ENCODE measurements at regions not wholly inside any gene's neighbourhood (a gene's known extent, or its start where the extent isn't known, plus 50 kb on each side); places are given as distances from the start of the nearest gene placed in this dataset.

GRCh38 chr7:17121671-17122070 lies 176.8 kb upstream of the AHR start:
- CTCF ChIA-PET, result no interaction called here
- POLR2A ChIA-PET, result no interaction called here
- DNase-seq (ENCODE audit: extremely low spot score), result no peak
- TF ChIP-seq FOXK2 (IDR thresholded peaks at IDR 0.05), result no peak
- TF ChIP-seq ZNF384 (IDR thresholded peaks at IDR 0.05), result no peak
- TF ChIP-seq HDGF (IDR thresholded peaks at IDR 0.05; ENCODE audit: borderline replicate concordance), result no peak
- no peak for TF ChIP-seq LEF1 (IDR thresholded peaks at IDR 0.05; ENCODE audit: borderline replicate concordance)
- TF ChIP-seq PKNOX1 (IDR thresholded peaks at IDR 0.05), result no peak
- no peak for TF ChIP-seq CTBP1 (IDR thresholded peaks at IDR 0.05; ENCODE audit: borderline replicate concordance)
- no peak for TF ChIP-seq FOXA1 (IDR thresholded peaks at IDR 0.05)
- TF ChIP-seq SP1 (IDR thresholded peaks at IDR 0.05), result no peak
- TF ChIP-seq FOXM1 (IDR thresholded peaks at IDR 0.05; ENCODE audit: borderline replicate concordance), result no peak
- no peak for TF ChIP-seq SUZ12 (IDR thresholded peaks at IDR 0.05)
- TF ChIP-seq L3MBTL2 (conservative IDR thresholded peaks at IDR 0.05), result no peak
- TF ChIP-seq NFRKB (IDR thresholded peaks at IDR 0.05), result no peak
- no peak for TF ChIP-seq ARNT (IDR thresholded peaks at IDR 0.05)

- ChIA-PET POLR2A (no interaction called here), CTCF (no interaction called here)
These were observed 175.4 kb upstream of the AHR start for GRCh38 chr7:17123020-17123419.

GRCh38 chr7:17126413-17127268 lies 171.8 kb upstream of the AHR start:
- POLR2A ChIA-PET, result no interaction called here
- no peak for TF ChIP-seq SP1 (IDR thresholded peaks at IDR 0.05)
- TF ChIP-seq FOXM1 (IDR thresholded peaks at IDR 0.05; ENCODE audit: borderline replicate concordance), result no peak
- TF ChIP-seq ARNT (IDR thresholded peaks at IDR 0.05), result no peak
- TF ChIP-seq NFRKB (IDR thresholded peaks at IDR 0.05), result no peak
- TF ChIP-seq HDGF (IDR thresholded peaks at IDR 0.05; ENCODE audit: borderline replicate concordance), result no peak
- no peak for TF ChIP-seq L3MBTL2 (conservative IDR thresholded peaks at IDR 0.05)
- no peak for TF ChIP-seq FOXA1 (IDR thresholded peaks at IDR 0.05)

More at GRCh38 chr7:17123020-17123419, 175.4 kb upstream of the AHR start:
- DNase-seq (ENCODE audit: extremely low spot score), result no peak
- no peak for TF ChIP-seq FOXM1 (IDR thresholded peaks at IDR 0.05; ENCODE audit: borderline replicate concordance)
- no peak for TF ChIP-seq LEF1 (IDR thresholded peaks at IDR 0.05; ENCODE audit: borderline replicate concordance)

DNA sequence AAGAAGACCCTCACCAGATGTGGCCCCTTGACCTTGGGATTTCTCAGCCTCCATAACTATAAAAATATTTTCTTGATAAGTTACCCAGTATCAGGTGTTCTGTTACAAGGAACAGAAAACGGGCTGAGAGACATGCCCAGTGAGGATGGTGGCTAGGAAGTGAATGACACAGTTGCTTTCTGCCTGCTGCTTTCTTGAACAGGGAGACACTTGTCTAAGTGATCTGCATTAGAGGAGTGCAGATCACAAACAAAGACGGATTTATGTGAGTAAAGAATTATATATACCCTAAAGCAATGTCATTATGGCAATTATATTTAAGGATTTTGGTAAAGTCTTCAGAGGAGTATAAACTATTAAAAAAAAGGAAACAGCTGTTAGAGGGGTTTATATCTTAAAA lies 169.2 kb upstream of the AHR start:
- CTCF ChIA-PET, result no interaction called here
- TF ChIP-seq TARDBP (IDR thresholded peaks at IDR 0.05) (no peak), ARNT (IDR thresholded peaks at IDR 0.05) (no peak), HDGF (IDR thresholded peaks at IDR 0.05; ENCODE audit: borderline replicate concordance) (no peak), FOXA1 (IDR thresholded peaks at IDR 0.05) (no peak), BHLHE40 (IDR thresholded peaks at IDR 0.05; ENCODE audit: borderline replicate concordance) (no peak), LEF1 (IDR thresholded peaks at IDR 0.05; ENCODE audit: borderline replicate concordance) (no peak), NFRKB (IDR thresholded peaks at IDR 0.05) (no peak), FOXK2 (IDR thresholded peaks at IDR 0.05) (no peak), CTBP1 (IDR thresholded peaks at IDR 0.05; ENCODE audit: borderline replicate concordance) (no peak), SUZ12 (IDR thresholded peaks at IDR 0.05) (no peak)
- no peak for DNase-seq (ENCODE audit: extremely low spot score)
- POLR2A ChIA-PET, result no interaction called here

More at GRCh38 chr7:17126413-17127268, 171.8 kb upstream of the AHR start:
- CTCF ChIA-PET, result no interaction called here
- DNase-seq (ENCODE audit: extremely low spot score), result no peak

GRCh38 chr7:17130281-17131059 lies 168.0 kb upstream of the AHR start:
- TF ChIP-seq PKNOX1 (IDR thresholded peaks at IDR 0.05) (peak; percentile 35; the same call in 1 of the 2 replicates), CTBP1 (IDR thresholded peaks at IDR 0.05; ENCODE audit: borderline replicate concordance) (0 out of 2 replicates have a peak, but pooled peaks have one; percentile 20), NFRKB (IDR thresholded peaks at IDR 0.05) (no peak), FOXA1 (IDR thresholded peaks at IDR 0.05) (no peak)
- ChIA-PET CTCF (interaction anchor here (1.0 kb wide), 1 partner anchor 21 kb away, joined by 3 read pairs; no protein-coding TSS in a partner anchor), POLR2A (interaction anchor here (1.4 kb wide), 1 partner anchor 9 kb away, joined by 5 read pairs; no protein-coding TSS in a partner anchor)
- DNase-seq (ENCODE audit: extremely low spot score), result peak; percentile 58

DNA sequence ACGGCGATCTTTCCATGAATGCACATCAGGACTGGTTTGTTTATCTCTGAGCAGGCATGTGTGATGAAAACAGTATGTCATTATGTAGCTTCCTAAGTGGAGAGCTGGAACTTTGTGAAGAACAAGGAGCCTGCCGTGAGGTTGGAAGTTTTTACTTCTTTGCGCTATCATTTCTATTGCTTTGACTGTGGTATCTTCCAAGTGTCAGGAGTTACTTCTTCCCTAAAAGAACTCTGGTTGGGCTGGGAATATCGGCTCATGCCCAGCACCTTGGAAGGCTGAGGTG lies 167.4 kb upstream of the AHR start:
- DNase-seq (ENCODE audit: extremely low spot score), result no peak
- ChIA-PET CTCF (interaction anchor here (1.0 kb wide), 1 partner anchor 22 kb away, joined by 3 read pairs; no protein-coding TSS in a partner anchor), POLR2A (interaction anchor here (1.4 kb wide), 1 partner anchor 9 kb away, joined by 5 read pairs; no protein-coding TSS in a partner anchor)
- no peak for TF ChIP-seq ZNF384 (IDR thresholded peaks at IDR 0.05)
- no peak for TF ChIP-seq SP1 (IDR thresholded peaks at IDR 0.05)
- TF ChIP-seq CTBP1 (IDR thresholded peaks at IDR 0.05; ENCODE audit: borderline replicate concordance), result no peak
- no peak for TF ChIP-seq FOXM1 (IDR thresholded peaks at IDR 0.05; ENCODE audit: borderline replicate concordance)
- TF ChIP-seq NFRKB (IDR thresholded peaks at IDR 0.05), result no peak
- TF ChIP-seq ARNT (IDR thresholded peaks at IDR 0.05), result no peak
- no peak for TF ChIP-seq TARDBP (IDR thresholded peaks at IDR 0.05)
- no peak for TF ChIP-seq ELF4 (IDR thresholded peaks at IDR 0.05)
- TF ChIP-seq PKNOX1 (IDR thresholded peaks at IDR 0.05), result no peak
